Stimulated activated CD8-positive, alpha-beta memory T cell treated with anti-CD3 and anti-CD28 coated beads, Interleukin-12 subunit alpha, Interleukin-12 subunit beta, amount 100 ng/mL, for 24 hours (primary cell): ENCODE measurements at regions not wholly inside any gene's neighbourhood (a gene's known extent, or its start where the extent isn't known, plus 50 kb on each side); places are given as distances from the start of the nearest gene placed in this dataset.
"Not testable (repeated sequence)": the region's sequence is repeated elsewhere in the genome, so short reads cannot be mapped to it uniquely, and the experiment has no call there.

Source experiments
- DNase-seq: peaks from one replicate; pipeline ENCODE4 v3.0.0-alpha.2; 2020; ENCODE audit errors: extremely low read depth

- DNase-seq: not testable (repeated sequence)
Measured at GRCh38 chr7:68082066-68082960, 1085.7 kb downstream of the TYW1 start.

- DNase-seq: not testable (repeated sequence)
Measured at GRCh38 chr7:68082961-68083657, 1086.5 kb downstream of the TYW1 start.

- DNase-seq: no peak
Measured at GRCh38 chr7:68087401-68087800, 1090.8 kb downstream of the TYW1 start.

- no peak for DNase-seq
Measured at GRCh38 chr7:68088879-68089278, 1092.2 kb downstream of the TYW1 start.

GRCh38 chr7:68090256-68090655 lies 1093.6 kb downstream of the TYW1 start:
- DNase-seq: not testable (repeated sequence)

GRCh38 chr7:68103319-68103718 lies 1106.7 kb downstream of the TYW1 start:
- no peak for DNase-seq

GRCh38 chr7:68107261-68107660 lies 1110.6 kb downstream of the TYW1 start:
- DNase-seq: no peak

- no peak for DNase-seq
Measured at GRCh38 chr7:68107968-68108367, 1111.3 kb downstream of the TYW1 start.

- DNase-seq: no peak
Measured at GRCh38 chr7:68109299-68109698, 1112.7 kb downstream of the TYW1 start.

- DNase-seq: no peak
Measured at GRCh38 chr7:68119411-68119810, 1122.8 kb downstream of the TYW1 start.

- DNase-seq: no peak
Measured at GRCh38 chr7:68121056-68121455, 1124.4 kb downstream of the TYW1 start.

GRCh38 chr7:68121655-68122054 lies 1125.0 kb downstream of the TYW1 start:
- DNase-seq: no peak

GRCh38 chr7:68122801-68123200 lies 1126.2 kb downstream of the TYW1 start:
- no peak for DNase-seq

- DNase-seq: no peak
Measured at GRCh38 chr7:68125168-68125567, 1128.5 kb downstream of the TYW1 start.

- no peak for DNase-seq
Measured at GRCh38 chr7:68133045-68133444, 1136.4 kb downstream of the TYW1 start.

- no peak for DNase-seq
Measured at GRCh38 chr7:68143345-68143744, 1146.7 kb downstream of the TYW1 start.

GRCh38 chr7:68146983-68147382 lies 1150.3 kb downstream of the TYW1 start:
- DNase-seq: no peak

- no peak for DNase-seq
Measured at GRCh38 chr7:68147614-68148238, 1151.1 kb downstream of the TYW1 start.

- no peak for DNase-seq
Measured at GRCh38 chr7:68148440-68148839, 1151.8 kb downstream of the TYW1 start.

- DNase-seq: no peak
Measured at GRCh38 chr7:68152205-68152604, 1155.6 kb downstream of the TYW1 start.

- DNase-seq: no peak
Measured at GRCh38 chr7:68155676-68156075, 1159.0 kb downstream of the TYW1 start.

GRCh38 chr7:68158686-68159295 lies 1162.2 kb downstream of the TYW1 start:
- DNase-seq: no peak
